NCI-H345 treated with DMSO at 0.1 percent for 48 hours (cell line): ENCODE measurements at regions not wholly inside any gene's neighbourhood (a gene's known extent, or its start where the extent isn't known, plus 50 kb on each side); places are given as distances from the start of the nearest gene placed in this dataset.

ENCODE experiments used
- DNase-seq: peaks from one replicate; lab custom pipeline; 2025; ENCODE audit not compliant: unreplicated experiment; lab: John Stamatoyannopoulos, UW

DNA sequence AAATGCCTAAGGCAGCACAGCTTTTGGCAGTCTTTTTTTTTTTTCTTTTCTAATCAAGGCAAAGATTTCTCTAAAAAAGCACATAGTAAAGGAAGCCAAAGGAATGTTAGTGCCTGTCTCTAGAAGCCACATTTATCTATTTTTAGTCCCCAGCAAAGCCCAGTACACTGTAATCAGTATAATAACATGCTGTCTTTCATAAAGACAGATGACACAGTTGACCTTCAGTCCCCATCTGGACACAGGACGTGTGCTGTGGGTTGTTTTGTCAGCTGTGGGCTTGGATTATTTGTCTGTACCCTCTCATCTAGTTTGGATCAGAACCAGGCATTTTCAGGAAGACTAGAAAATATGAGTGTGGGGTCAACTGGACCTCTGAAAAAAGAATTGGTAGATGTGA, 110.4 kb upstream of the CTNNB1 start:
- no peak for DNase-seq

- DNase-seq: no peak
Measured at GRCh38 chr3:41089566-41089965, 109.7 kb upstream of the CTNNB1 start.

- no peak for DNase-seq
Measured at GRCh38 chr3:41092844-41093243, 106.5 kb upstream of the CTNNB1 start.

DNA sequence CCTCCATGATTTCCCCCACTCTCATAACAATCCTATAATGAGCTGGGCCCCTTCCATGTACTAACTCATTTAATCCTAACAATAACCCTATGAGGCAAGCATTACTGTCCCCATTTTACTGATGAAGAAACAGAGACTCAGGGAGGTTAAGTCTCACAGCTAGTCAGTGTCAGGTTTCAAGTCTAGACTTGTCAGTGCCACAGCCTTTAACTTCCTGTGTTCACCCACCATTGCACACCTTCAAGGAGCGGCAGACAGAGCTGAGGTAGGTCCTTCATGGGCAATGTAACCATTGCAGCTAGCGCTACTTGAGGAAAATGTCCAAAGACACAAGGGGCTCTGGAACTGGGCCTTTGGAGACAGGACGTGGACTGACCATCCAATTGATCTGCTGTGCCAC, 105.8 kb upstream of the CTNNB1 start:
- DNase-seq: no peak

GRCh38 chr3:41094351-41094750, 105.0 kb upstream of the CTNNB1 start:
- no peak for DNase-seq

- DNase-seq: no peak
Measured at GRCh38 chr3:41095702-41096101, 103.6 kb upstream of the CTNNB1 start.

GRCh38 chr3:41097896-41098496, 101.3 kb upstream of the CTNNB1 start:
- DNase-seq: no peak

GRCh38 chr3:41101231-41101630, 98.1 kb upstream of the CTNNB1 start:
- no peak for DNase-seq

DNA sequence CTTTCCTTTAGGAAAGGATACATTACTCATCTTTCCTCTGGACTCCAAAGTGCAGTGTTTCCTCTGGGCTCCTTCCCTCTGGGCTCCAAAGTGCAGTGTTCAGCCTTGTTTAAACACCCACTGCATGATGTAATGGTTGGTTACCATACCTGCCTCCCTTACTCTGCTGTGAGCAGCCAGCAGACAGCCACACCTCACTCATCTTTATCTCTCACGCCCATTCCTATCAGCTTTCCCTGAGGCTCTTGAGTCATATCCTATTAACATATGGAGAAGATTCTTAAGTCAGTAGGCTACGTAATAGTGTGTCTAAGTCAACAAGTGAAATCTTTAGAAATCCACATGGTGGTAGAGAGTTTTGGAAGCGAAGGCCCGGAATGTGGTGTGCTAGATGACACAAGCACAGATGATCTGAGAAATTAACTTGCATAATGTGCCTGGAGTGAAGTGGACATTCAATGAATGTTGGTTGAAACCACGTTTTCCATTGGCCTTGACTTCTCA, 97.2 kb upstream of the CTNNB1 start:
- DNase-seq: no peak

DNA sequence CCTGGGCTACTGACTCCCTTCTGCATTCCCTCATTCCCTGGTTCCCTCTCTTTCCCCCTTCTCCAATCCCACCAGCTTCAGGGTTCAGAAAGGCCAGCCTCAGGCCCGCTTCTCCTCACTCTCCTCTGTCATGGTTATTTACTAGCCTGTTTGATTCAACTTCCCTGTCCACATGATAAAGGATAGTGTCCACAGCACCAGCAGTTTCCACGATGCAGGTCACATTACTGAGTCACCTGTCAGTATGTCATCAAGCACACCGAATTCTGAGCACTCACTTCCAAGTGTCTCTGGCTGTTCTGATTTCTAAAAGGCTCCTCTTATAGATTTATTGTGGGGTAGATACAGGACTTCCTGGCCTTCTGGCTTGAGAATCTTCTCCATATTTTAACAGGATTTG, 96.6 kb upstream of the CTNNB1 start:
- no peak for DNase-seq

- DNase-seq: no peak
Measured at GRCh38 chr3:41103200-41103599, 96.1 kb upstream of the CTNNB1 start.

- DNase-seq: no peak
Measured at GRCh38 chr3:41104147-41104546, 95.2 kb upstream of the CTNNB1 start.

DNA sequence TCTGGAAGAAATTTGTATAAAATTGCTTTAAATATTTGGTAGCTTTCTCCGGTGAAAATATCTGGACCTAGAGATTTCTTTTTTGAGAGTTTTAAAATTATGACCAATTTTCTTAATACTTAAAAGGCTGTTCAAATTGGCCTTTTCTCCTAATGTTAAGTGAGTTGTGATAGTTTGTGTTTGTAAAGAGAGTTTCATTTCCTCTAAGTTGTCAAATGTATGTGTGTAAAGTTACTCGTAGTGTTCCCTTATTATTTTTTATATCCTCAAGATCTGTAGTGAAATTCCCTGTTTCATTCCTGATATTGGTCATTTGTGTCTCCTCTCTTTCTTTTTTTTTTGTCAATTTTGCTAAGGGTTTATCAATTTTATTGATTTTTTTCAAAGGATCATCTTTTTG, 92.6 kb upstream of the CTNNB1 start:
- DNase-seq: no peak

- DNase-seq: no peak
Measured at GRCh38 chr3:41111011-41111410, 88.3 kb upstream of the CTNNB1 start.

DNA sequence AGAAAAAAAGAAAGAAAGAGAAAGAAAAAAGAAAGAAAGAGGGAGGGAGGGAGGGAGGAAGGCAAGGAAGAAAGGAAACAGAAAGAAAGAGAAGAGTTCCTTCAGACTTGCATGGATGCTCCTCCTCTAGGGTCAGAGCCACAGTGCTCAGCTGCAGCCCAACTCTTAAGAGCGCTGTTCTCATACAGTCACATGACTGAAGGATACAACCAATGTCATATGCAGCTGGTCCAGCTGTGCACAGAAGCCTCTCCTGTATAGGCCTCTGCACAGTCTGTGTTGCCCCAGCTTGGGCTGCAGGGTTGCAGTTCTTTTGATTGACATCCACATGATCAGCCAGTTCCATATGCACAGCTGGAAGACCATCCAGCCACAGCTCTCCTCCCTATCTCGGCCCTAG, 86.8 kb upstream of the CTNNB1 start:
- no peak for DNase-seq

GRCh38 chr3:41115069-41115468, 84.2 kb upstream of the CTNNB1 start:
- DNase-seq: no peak

DNA sequence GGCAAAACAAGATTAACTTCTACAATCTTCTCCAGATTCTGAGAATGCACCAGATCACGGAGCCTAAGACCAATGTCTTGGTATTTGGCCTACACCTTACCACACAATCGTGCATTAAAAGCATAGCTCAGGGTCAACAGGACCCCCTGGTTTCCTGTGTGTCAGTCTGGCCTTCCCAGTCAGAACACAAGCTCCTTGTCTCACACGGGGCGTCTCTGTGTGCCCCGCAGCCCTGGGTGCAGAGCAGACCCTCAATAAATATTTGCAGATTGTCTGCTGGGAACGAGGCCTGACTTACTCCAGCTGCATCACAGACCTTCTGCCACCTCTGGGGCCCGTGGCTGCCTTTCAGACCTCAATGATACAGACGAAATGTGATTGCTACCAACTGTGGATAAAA, 82.5 kb upstream of the CTNNB1 start:
- DNase-seq: no peak

DNA sequence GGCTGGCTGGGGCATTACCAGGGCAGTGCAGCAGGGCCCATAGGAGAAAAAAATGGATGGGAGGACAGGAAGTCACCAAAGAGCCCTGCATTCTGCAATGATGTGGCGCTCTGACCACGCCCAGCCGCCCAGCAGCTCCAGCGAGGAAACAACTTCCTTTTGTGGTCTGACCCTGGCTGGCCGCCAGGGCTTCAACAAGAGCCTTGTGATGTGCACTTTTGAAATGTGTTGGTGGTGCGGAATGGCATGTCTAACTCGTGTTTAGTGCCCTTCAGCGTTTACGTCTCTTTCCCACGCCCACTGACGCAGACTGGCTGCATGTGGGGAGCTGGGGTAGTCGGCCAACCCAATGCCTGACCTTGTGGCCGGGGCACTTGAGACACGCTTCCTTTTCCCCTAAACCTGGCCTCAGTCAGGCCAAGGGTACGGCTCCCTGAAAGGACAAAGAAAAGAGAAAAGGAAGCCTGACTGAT, 81.9 kb upstream of the CTNNB1 start:
- DNase-seq: peak; percentile 23

GRCh38 chr3:41118461-41119390, 80.6 kb upstream of the CTNNB1 start:
- no peak for DNase-seq

- DNase-seq: no peak
Measured at GRCh38 chr3:41120460-41120859, 78.8 kb upstream of the CTNNB1 start.

GRCh38 chr3:41125258-41125657, 74.0 kb upstream of the CTNNB1 start:
- DNase-seq: no peak

GRCh38 chr3:41126472-41126871, 72.8 kb upstream of the CTNNB1 start:
- DNase-seq: no peak
